CD4-positive, alpha-beta T cell treated with Interleukin-15 for 4 hours (primary cell): ENCODE measurements at regions not wholly inside any gene's neighbourhood (a gene's known extent, or its start where the extent isn't known, plus 50 kb on each side); places are given as distances from the start of the nearest gene placed in this dataset.

ENCODE experiments used
- DNase-seq: peaks from one replicate; pipeline ENCODE4 v3.0.0-alpha.2; 2020; ENCODE audit warnings: low spot score

GRCh38 chr5:110359221-110359620, 367.2 kb downstream of the TMEM232 start:
- no peak for DNase-seq

- no peak for DNase-seq
Observed at GRCh38 chr5:110361471-110361870, 365.0 kb downstream of the TMEM232 start.

- no peak for DNase-seq
Observed at GRCh38 chr5:110362261-110362660, 364.2 kb downstream of the TMEM232 start.

- no peak for DNase-seq
Observed at GRCh38 chr5:110366716-110367115, 359.8 kb downstream of the TMEM232 start.
